Gastrocnemius medialis (tissue), 4 donors: ENCODE measurements at regions not wholly inside any gene's neighbourhood (a gene's known extent, or its start where the extent isn't known, plus 50 kb on each side); places are given as distances from the start of the nearest gene placed in this dataset.

Source experiments
- ATAC-seq, 2 donors: fragments of 150-250 bp; one replicate each; pipeline ENCODE4 v1.9.1; 2016
- DNase-seq, 2 donors: peaks; one replicate each; pipeline ENCODE4 v3.0.0-alpha.2; 2019
- H3K27ac ChIP-seq, 4 donors: fragments of 200-600 bp; sonication (generic); 1 replicate in 1 of 4; 2 replicates in 3 of 4; pipeline ENCODE4 v1.5.1; 2016 to 2018; ENCODE audit warnings: mild to moderate bottlenecking in 2 of 4, moderate library complexity in 1 of 4
- H3K27me3 ChIP-seq, 3 donors: fragments of 200-600 bp; sonication (generic) in 2 of 3; 1 replicate in 1 of 3; 2 replicates in 2 of 3; pipeline versions ENCODE4 v1.5.1 to v1.6.0; 2016 to 2019; ENCODE audit warnings: mild to moderate bottlenecking in 1 of 3, moderate library complexity in 1 of 3
- H3K36me3 ChIP-seq, 2 donors: fragments of 200-600 bp; sonication (generic) in 1 of 2; one replicate each; pipeline ENCODE4 v1.5.1; 2017 to 2018
- H3K4me1 ChIP-seq, 2 donors: fragments of 200-600 bp; sonication (generic) in 1 of 2; one replicate each; pipeline ENCODE4 v1.5.1; 2016 to 2017; ENCODE audit warnings: mild to moderate bottlenecking in 2 of 2
- H3K4me3 ChIP-seq, 4 donors: fragments of 200-600 bp; sonication (generic) in 3 of 4; 1 replicate in 1 of 4; 2 replicates in 3 of 4; pipeline ENCODE4 v1.5.1; 2016 to 2019; ENCODE audit warnings: mild to moderate bottlenecking in 2 of 4
- H3K9me3 ChIP-seq, 3 donors: fragments of 200-600 bp; sonication (generic) in 2 of 3; 1 replicate in 1 of 3; 2 replicates in 2 of 3; pipeline ENCODE4 v1.5.1; 2016 to 2019
- CTCF ChIP-seq, 5 experiments: fragments of 450-650 bp in 3 of 5; fragments of 200-600 bp in 2 of 5; sonication (generic) in 2 of 5; IDR thresholded peaks in 4 of 5; conservative IDR thresholded peaks in 1 of 5; 1 replicate in 4 of 5; 2 replicates in 1 of 5; pipeline ENCODE4 v1.5.1; 2016 to 2019; ENCODE audit warnings: antibody characterized with exemption in 5 of 5, mild to moderate bottlenecking in 3 of 5, moderate library complexity in 3 of 5
- POLR2A ChIP-seq, 2 donors: fragments of 450-650 bp; IDR thresholded peaks; one replicate each; pipeline ENCODE4 v1.6.1; 2017; ENCODE audit warnings: antibody characterized with exemption in 2 of 2, mild to moderate bottlenecking in 2 of 2, moderate library complexity in 2 of 2
- in situ Hi-C, 4 donors: fragments of 200-750 bp; cut with MboI; loops; one replicate each; pipeline versions ENCODE4 v1.15.0 to v1.8.0; 2017; ENCODE audit warnings: low sequenced_read_pairs in 4 of 4
- intact Hi-C: fragments of 100-400 bp; cut with DNase I; formaldehyde crosslinking; loops from one replicate; pipeline ENCODE4 v1.15.1; 2023; ENCODE audit warnings: low total_unique reads

DNA sequence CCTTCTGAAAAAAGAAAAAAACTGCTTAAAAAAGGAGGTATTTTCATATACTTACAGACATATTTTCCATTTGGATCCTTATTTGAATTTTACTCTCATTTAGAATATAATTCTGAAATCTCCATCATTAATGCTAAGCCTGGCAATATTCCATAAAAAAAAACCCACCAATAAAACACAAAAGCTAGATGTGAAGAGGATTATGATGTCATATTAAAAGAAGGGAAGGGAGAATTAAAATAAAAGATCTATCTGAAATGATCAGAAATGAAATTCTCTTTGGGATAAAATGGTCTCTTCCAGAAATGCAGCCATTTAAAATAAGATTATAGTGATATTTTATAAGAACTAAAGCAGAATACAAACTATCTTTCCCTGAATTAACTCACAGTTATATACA, 206.7 kb upstream of the CAMK1G start:
- intact Hi-C loops, result no loop called here
- no peak overlapping the region for H3K27ac ChIP-seq
- in situ Hi-C loops, result no loop called here
- DNase-seq (no peak), ATAC-seq (no peak)
- no peaks in the 10 kb centered on the region for H3K4me1 ChIP-seq
- no peaks in the 10 kb centered on the region for H3K27me3 ChIP-seq
- no peaks in the 10 kb centered on the region for H3K9me3 ChIP-seq
- H3K4me3 ChIP-seq, result no peak overlapping the region
- H3K36me3 ChIP-seq, result no peaks in the 10 kb centered on the region
- no peak for TF ChIP-seq CTCF (IDR thresholded peaks at IDR 0.05 in 4 of 5, conservative IDR thresholded peaks at IDR 0.05 in 1 of 5)
- no peak for TF ChIP-seq POLR2A (IDR thresholded peaks at IDR 0.05)

- no peak for DNase-seq
- Histone ChIP-seq H3K4me3 (no peak overlapping the region), H3K36me3 (no peaks in the 10 kb centered on the region), H3K27me3 (no peaks in the 10 kb centered on the region), H3K4me1 (no peaks in the 10 kb centered on the region), H3K27ac (no peak overlapping the region), H3K9me3 (no peaks in the 10 kb centered on the region)
- no peak for TF ChIP-seq POLR2A (IDR thresholded peaks at IDR 0.05)
- no peak for TF ChIP-seq CTCF (IDR thresholded peaks at IDR 0.05 in 4 of 5, conservative IDR thresholded peaks at IDR 0.05 in 1 of 5)
- in situ Hi-C loops, result no loop called here
- no peak for ATAC-seq
- intact Hi-C loops, result no loop called here
These were observed 205.5 kb upstream of the CAMK1G start for GRCh38 chr1:209377995-209378394.

DNA sequence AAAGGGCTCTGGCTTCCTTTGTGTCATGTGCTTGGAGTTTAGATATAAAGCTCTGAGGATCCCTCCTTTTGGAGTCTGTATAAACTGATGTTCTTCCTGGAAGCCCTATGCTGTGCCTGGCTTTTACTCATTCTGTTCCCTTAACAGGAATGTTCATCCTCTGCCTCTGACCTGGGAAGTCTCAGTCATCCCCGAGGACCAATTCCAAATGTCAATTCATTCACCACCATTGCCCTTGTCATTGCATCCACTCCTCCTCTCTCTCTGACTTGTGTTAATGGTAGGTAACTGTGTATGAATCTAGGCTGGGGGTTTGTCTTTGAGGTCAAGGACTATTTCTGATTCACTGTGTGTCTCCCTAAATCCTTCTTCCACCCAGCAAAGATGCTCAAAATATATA, 204.2 kb upstream of the CAMK1G start:
- intact Hi-C loops, result no loop called here
- Histone ChIP-seq H3K27me3 (no peaks in the 10 kb centered on the region), H3K27ac (no peak overlapping the region), H3K4me3 (no peak overlapping the region), H3K4me1 (no peaks in the 10 kb centered on the region), H3K9me3 (no peaks in the 10 kb centered on the region), H3K36me3 (no peaks in the 10 kb centered on the region)
- ATAC-seq, result no peak
- in situ Hi-C loops, result no loop called here
- TF ChIP-seq CTCF (IDR thresholded peaks at IDR 0.05 in 4 of 5, conservative IDR thresholded peaks at IDR 0.05 in 1 of 5), result no peak
- no peak for TF ChIP-seq POLR2A (IDR thresholded peaks at IDR 0.05)
- DNase-seq, result no peak

DNA sequence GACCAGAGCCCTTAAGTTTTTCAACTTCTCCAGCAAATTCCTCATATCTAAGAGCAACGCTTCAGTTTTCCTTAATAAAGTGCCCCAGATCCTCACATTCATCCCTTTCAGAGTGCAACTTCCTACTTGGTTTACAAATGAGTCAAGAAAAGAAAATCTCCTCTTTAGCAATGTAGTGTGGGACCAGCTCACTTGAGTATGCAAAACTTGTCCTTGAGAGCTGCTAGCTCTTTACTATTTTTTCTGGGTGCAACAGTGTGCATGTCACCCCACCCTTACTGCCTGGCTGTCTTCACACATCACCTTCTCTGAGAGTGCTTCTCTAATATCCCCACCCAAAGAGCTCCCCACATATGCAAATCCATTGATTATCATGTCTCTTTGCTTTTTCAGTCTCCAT, 203.1 kb upstream of the CAMK1G start:
- Histone ChIP-seq H3K4me3 (no peak overlapping the region), H3K36me3 (no peaks in the 10 kb centered on the region), H3K4me1 (no peaks in the 10 kb centered on the region), H3K9me3 (no peaks in the 10 kb centered on the region), H3K27me3 (no peaks in the 10 kb centered on the region), H3K27ac (no peak overlapping the region)
- ATAC-seq, result no peak
- TF ChIP-seq POLR2A (IDR thresholded peaks at IDR 0.05), result no peak
- TF ChIP-seq CTCF (IDR thresholded peaks at IDR 0.05 in 4 of 5, conservative IDR thresholded peaks at IDR 0.05 in 1 of 5), result no peak
- in situ Hi-C loops (no loop called here), intact Hi-C loops (no loop called here)
- DNase-seq, result no peak
